ENCODE measurements at regions not wholly inside any gene's neighbourhood (a gene's known extent, or its start where the extent isn't known, plus 50 kb on each side); places are given as distances from the start of the nearest gene placed in this dataset.

- DNase-seq (ENCODE audit: low spot score): no peak
These were observed 582.0 kb downstream of the CDH11 start for GRCh38 chr16:64539811-64540371.

GRCh38 chr16:64534180-64534780, 587.6 kb downstream of the CDH11 start:
- DNase-seq (ENCODE audit: low spot score): no peak

GRCh38 chr16:64532691-64533090, 589.2 kb downstream of the CDH11 start:
- DNase-seq (ENCODE audit: low spot score): no peak

GRCh38 chr16:64532117-64532516, 589.7 kb downstream of the CDH11 start:
- no peak for DNase-seq (ENCODE audit: low spot score)

GRCh38 chr16:64531401-64531800, 590.5 kb downstream of the CDH11 start:
- no peak for DNase-seq (ENCODE audit: low spot score)

GRCh38 chr16:64522548-64522947, 599.3 kb downstream of the CDH11 start:
- no peak for DNase-seq (ENCODE audit: low spot score)

- no peak for DNase-seq (ENCODE audit: low spot score)
These were observed 608.0 kb downstream of the CDH11 start for GRCh38 chr16:64513871-64514270.

- no peak for DNase-seq (ENCODE audit: low spot score)
These were observed 614.4 kb downstream of the CDH11 start for GRCh38 chr16:64507240-64508024.

- no peak for DNase-seq (ENCODE audit: low spot score)
These were observed 622.7 kb downstream of the CDH11 start for GRCh38 chr16:64499211-64499610.

GRCh38 chr16:64498363-64498762, 623.5 kb downstream of the CDH11 start:
- DNase-seq (ENCODE audit: low spot score): no peak

GRCh38 chr16:64493709-64494108, 628.2 kb downstream of the CDH11 start:
- DNase-seq (ENCODE audit: low spot score): no peak

GRCh38 chr16:64489449-64489848, 632.4 kb downstream of the CDH11 start:
- DNase-seq (ENCODE audit: low spot score): no peak

GRCh38 chr16:64486561-64486960, 635.3 kb downstream of the CDH11 start:
- DNase-seq (ENCODE audit: low spot score): no peak

- no peak for DNase-seq (ENCODE audit: low spot score)
These were observed 640.4 kb downstream of the CDH11 start for GRCh38 chr16:64481497-64481896.

- no peak for DNase-seq (ENCODE audit: low spot score)
These were observed 643.5 kb downstream of the CDH11 start for GRCh38 chr16:64478252-64478906.

- no peak for DNase-seq (ENCODE audit: low spot score)
These were observed 646.1 kb downstream of the CDH11 start for GRCh38 chr16:64475627-64476351.

GRCh38 chr16:64470916-64471315, 650.9 kb downstream of the CDH11 start:
- DNase-seq (ENCODE audit: low spot score): no peak

GRCh38 chr16:64469906-64470702, 651.8 kb downstream of the CDH11 start:
- DNase-seq (ENCODE audit: low spot score): no peak

- DNase-seq (ENCODE audit: low spot score): no peak
These were observed 652.5 kb downstream of the CDH11 start for GRCh38 chr16:64469351-64469750.

- no peak for DNase-seq (ENCODE audit: low spot score)
These were observed 653.3 kb downstream of the CDH11 start for GRCh38 chr16:64468515-64469090.

GRCh38 chr16:64459821-64460220, 662.0 kb downstream of the CDH11 start:
- no peak for DNase-seq (ENCODE audit: low spot score)

All from germinal center (tissue), 1 donor.